Thymus (tissue), 11 donors: ENCODE measurements at regions not wholly inside any gene's neighbourhood (a gene's known extent, or its start where the extent isn't known, plus 50 kb on each side); places are given as distances from the start of the nearest gene placed in this dataset.

Experiments
- DNase-seq, 9 donors: peaks; one replicate each; pipeline ENCODE4 v3.0.0-alpha.2; 2013; ENCODE audit warnings: low spot score in 9 of 9, low read depth in 6 of 9, missing footprints in 1 of 9
- H3K27ac ChIP-seq, 2 donors: one replicate each; pipeline ENCODE4 v1.5.1; 2013; ENCODE audit warnings: control low read depth in 1 of 2, low read depth in 1 of 2, low read length in 1 of 2, mild to moderate bottlenecking in 1 of 2, moderate library complexity in 1 of 2
- H3K27me3 ChIP-seq, 2 donors: one replicate each; pipeline ENCODE4 v1.5.1; 2013; ENCODE audit warnings: low read length in 1 of 2; ENCODE audit not compliant: control insufficient read depth in 2 of 2, insufficient read depth in 1 of 2
- H3K36me3 ChIP-seq, 2 donors: one replicate each; pipeline ENCODE4 v1.5.1; 2013; ENCODE audit warnings: low read length in 1 of 2, mild to moderate bottlenecking in 1 of 2, moderate library complexity in 1 of 2; ENCODE audit not compliant: control insufficient read depth in 2 of 2, insufficient read depth in 2 of 2
- H3K4me1 ChIP-seq, 2 donors: one replicate each; pipeline ENCODE4 v1.5.1; 2013; ENCODE audit warnings: low read length in 2 of 2; ENCODE audit not compliant: control insufficient read depth in 2 of 2, insufficient read depth in 2 of 2
- H3K4me3 ChIP-seq, 2 donors: one replicate each; pipeline ENCODE4 v1.5.1; 2013; ENCODE audit warnings: low read length in 2 of 2, control low read depth in 1 of 2, mild to moderate bottlenecking in 1 of 2
- H3K9me3 ChIP-seq, 2 donors: one replicate each; pipeline ENCODE4 v1.5.1; 2013; ENCODE audit warnings: low read length in 1 of 2, mild to moderate bottlenecking in 1 of 2; ENCODE audit not compliant: control insufficient read depth in 2 of 2, insufficient read depth in 1 of 2
- WGBS: extraction: QIAGEN DNeasy Blood & Tissue Kit; methylation state at CpG from one replicate; pipeline ENCODE4 v1.1.7; 2013; 5-methylcytosine and 5-hydroxymethylcytosine counted together
- donor health status: healthy.

DNA sequence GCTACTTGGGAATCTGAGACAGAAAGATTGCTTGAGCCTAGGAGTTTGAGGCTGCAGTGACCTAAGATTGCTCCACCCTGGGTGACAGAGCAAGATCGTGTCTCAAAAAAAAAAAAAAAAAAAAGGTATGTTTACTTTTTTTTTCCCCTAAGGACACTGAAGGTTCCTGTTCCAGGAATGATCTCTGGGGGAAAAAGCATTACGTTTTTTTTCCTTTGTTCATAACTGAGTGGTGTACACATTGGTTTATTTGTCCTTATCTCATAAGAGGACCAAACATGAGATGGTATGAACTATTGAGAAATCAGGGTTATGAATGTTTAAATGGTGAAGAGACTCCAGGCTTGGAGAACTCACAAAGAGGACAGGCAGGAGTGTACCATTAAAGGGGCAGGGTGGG is 120.4 kb upstream of the IL1RAPL2 start:
- Histone ChIP-seq H3K36me3 (no peaks in the 10 kb centered on the region), H3K9me3 (no peaks in the 10 kb centered on the region), H3K27me3 (no peaks in the 10 kb centered on the region), H3K4me1 (no peaks in the 10 kb centered on the region), H3K27ac (no peak overlapping the region), H3K4me3 (no peak overlapping the region)
- 86% methylated on average over 2 of the region's 2 CpGs for WGBS
- no peak for DNase-seq

DNA sequence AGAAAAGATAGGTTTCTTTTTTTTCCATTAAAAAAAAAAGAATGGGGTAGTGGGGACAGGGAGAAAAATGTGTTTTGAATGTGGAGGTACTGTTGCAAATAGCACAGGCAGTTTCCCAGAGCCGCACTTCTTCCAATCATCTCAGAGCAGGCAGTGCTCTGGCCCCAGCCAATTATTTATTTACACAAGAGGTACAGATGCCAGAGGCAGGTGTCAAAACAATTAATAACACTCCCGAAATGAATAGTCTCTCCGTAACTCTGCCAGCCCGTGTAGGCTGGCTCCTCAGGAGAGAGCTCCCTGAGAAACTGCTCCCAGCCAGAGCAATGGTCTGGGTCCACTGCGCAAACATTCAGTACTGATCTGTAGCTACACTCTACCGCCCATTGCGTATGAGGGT is 130.8 kb upstream of the IL1RAPL2 start:
- Histone ChIP-seq H3K36me3 (no peaks in the 10 kb centered on the region), H3K4me3 (no peak overlapping the region), H3K4me1 (no peaks in the 10 kb centered on the region), H3K9me3 (no peaks in the 10 kb centered on the region), H3K27me3 (no peaks in the 10 kb centered on the region), H3K27ac (no peak overlapping the region)
- 87% methylated on average over 7 of the region's 7 CpGs for WGBS
- no peak for DNase-seq

DNA sequence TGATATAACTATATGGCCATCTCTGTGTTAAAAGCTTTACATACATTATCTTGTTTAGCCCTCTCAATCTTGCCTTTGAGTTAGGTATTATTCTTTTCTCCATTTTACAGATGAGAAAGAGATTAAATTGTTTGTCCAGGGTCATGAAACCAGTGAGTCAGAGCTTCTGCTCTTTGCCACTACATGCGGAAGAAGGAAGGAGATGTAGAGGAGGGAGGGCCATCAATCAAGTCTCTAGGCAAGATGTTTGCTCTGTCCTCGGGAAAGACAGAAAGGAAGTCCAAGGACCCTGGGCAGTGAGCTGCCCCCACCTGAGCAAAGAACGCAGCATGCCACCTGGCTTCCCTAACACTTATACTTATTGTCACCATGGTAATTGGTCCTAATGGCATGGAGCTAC is 133.7 kb upstream of the IL1RAPL2 start:
- H3K27me3 ChIP-seq: no peaks in the 10 kb centered on the region
- 53% methylated on average over 3 of the region's 3 CpGs for WGBS
- no peak overlapping the region for H3K27ac ChIP-seq
- H3K4me1 ChIP-seq: no peaks in the 10 kb centered on the region
- H3K9me3 ChIP-seq: no peaks in the 10 kb centered on the region
- H3K4me3 ChIP-seq: no peak overlapping the region
- no peak for DNase-seq
- H3K36me3 ChIP-seq: no peaks in the 10 kb centered on the region

DNA sequence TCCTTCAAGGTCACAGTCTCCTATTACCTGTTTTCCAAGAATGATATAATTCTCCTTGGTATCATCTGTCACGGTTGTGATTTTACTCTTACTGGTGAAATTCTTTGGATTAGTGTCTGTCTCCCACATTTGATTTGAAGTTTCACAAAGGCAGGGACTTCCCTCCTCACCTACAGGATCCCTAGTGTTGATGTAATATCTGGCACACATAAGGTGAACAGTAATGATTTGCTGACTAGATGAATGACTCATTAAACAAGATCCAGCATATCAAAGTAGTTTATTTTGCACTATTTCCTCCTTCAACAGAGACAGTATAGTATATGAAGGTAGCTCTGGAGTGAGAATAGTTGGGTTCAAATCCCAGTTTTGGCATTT is 135.3 kb upstream of the IL1RAPL2 start:
- Histone ChIP-seq H3K4me3 (no peak overlapping the region), H3K36me3 (no peaks in the 10 kb centered on the region), H3K27me3 (no peaks in the 10 kb centered on the region), H3K27ac (no peak overlapping the region), H3K4me1 (no peaks in the 10 kb centered on the region), H3K9me3 (no peaks in the 10 kb centered on the region)
- DNase-seq: no peak
- 93% methylated on average over 1 of the region's 1 CpG for WGBS

DNA sequence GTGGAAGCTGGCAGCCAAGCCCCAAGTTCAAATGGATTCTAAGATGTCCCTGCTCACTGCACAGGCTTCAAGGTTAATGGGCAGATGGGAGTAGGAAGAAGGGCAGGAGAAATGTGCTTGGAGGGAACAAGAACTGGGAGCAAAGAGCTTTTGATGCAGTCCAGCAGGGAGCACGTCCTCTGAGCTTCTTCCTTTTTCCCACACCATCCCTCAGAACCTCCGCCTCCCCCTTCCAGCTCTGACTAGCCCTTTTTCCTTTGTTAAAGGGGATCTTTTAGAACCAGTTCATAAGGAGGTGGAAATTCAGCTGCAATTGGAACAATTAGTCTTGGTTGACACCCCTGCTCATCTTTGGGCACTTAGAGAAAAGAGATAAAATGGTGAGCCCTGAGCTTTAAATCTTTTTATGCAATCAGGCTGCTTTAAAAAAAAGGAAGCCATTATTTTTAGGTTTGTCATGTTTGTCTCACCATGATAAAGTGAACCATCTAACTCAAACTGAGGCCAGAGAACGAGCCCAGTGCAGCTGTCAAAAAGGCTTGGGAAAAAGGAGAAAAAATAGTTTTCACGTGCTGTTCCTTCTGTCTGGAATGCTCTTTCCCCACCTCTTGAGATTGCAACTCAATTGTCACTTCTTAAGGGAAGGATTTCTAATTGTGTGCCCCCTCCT is 135.8 kb upstream of the IL1RAPL2 start:
- Histone ChIP-seq H3K4me3 (no peak overlapping the region), H3K36me3 (no peaks in the 10 kb centered on the region), H3K27me3 (no peaks in the 10 kb centered on the region), H3K27ac (no peak overlapping the region), H3K4me1 (no peaks in the 10 kb centered on the region), H3K9me3 (no peaks in the 10 kb centered on the region)
- no peak for DNase-seq
- WGBS: 43% methylated on average over 4 of the region's 4 CpGs

DNA sequence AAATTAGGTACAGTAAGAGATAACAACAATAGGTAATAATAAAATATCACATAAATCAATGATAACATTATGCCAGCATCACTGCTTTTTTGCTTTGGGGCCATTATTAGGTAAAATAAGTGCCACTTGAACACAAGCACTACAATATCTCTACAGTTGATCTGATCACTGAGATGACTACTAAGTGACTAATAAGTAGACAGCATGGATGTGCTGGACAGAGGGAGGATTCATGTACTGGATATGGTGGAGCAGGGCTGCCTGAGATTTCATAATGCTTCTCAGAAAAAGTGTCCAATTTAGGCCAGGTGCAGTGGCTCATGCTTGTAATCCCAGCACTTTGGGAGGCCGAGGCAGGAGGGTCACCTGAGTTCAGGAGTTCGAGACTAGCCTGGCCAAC is 137.8 kb upstream of the IL1RAPL2 start:
- WGBS: 88% methylated on average over 2 of the region's 2 CpGs
- H3K27me3 ChIP-seq: no peaks in the 10 kb centered on the region
- DNase-seq: no peak
- H3K4me3 ChIP-seq: no peak overlapping the region
- H3K9me3 ChIP-seq: no peaks in the 10 kb centered on the region
- no peak overlapping the region for H3K27ac ChIP-seq
- H3K4me1 ChIP-seq: no peaks in the 10 kb centered on the region
- no peaks in the 10 kb centered on the region for H3K36me3 ChIP-seq

DNA sequence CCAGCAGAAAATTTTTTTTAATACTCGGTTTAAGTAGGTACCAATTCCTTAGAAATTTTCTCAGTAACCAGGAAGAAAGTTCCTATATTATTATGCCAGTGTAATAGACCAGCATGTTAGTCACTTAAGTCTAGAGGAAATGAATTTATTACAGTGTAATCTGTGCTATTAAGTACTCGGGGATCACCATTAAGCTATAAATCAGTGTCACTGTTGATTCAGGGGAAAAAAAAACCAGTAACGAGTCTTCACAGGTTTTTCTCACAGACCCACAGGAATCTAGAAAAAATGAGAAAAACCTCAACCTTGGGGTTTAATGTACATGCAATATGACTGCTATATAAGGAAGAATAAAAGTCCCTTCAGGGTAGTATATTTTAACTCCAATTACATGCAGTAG is 138.3 kb upstream of the IL1RAPL2 start:
- Histone ChIP-seq H3K36me3 (no peaks in the 10 kb centered on the region), H3K4me1 (no peaks in the 10 kb centered on the region), H3K9me3 (no peaks in the 10 kb centered on the region), H3K27me3 (no peaks in the 10 kb centered on the region), H3K27ac (no peak overlapping the region), H3K4me3 (no peak overlapping the region)
- 69% methylated on average over 3 of the region's 3 CpGs for WGBS
- no peak for DNase-seq

DNA sequence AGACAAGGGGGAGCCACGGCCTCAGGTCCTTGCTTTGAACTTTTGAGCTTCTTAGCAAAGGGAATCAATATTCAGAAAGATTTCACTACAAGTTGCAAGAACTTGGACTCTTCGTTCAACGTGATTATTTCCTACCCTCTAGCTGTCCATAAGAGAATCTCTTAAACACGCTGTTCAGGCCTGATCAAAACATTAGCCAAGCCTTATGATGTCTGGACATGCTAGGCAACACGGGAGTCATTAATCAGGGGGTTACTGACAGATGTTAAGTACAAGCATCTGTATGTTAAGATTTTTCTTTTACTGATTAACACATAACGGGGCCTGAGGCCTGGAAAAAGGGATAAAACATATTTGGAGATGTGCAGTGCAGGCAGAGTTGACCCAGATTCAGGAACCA is 138.9 kb upstream of the IL1RAPL2 start:
- Histone ChIP-seq H3K27me3 (no peaks in the 10 kb centered on the region), H3K4me1 (no peaks in the 10 kb centered on the region), H3K9me3 (no peaks in the 10 kb centered on the region), H3K27ac (no peak overlapping the region), H3K36me3 (no peaks in the 10 kb centered on the region), H3K4me3 (no peak overlapping the region)
- WGBS: 90% methylated on average over 6 of the region's 6 CpGs
- no peak for DNase-seq

DNA sequence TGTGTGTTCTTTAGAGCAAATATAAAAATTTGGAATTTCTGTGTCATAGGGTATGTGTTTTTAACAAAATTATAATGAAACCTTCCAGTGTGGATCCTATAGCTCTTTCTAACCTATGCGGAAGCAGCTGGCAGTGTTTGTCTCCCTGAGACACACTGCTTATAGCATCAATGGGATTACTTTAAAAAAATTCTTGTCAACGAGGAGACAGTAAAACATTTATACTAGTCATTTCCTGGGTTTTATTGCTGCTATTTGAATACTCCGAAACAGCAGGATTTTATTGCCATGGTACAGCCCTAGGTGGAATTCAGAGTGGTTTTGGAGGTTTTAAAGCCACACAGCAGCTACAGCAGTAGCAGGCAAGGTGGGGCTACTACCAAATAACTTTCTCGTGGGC is 145.1 kb upstream of the IL1RAPL2 start:
- Histone ChIP-seq H3K27ac (no peak overlapping the region), H3K4me1 (no peaks in the 10 kb centered on the region), H3K27me3 (no peaks in the 10 kb centered on the region), H3K36me3 (no peaks in the 10 kb centered on the region), H3K4me3 (no peak overlapping the region), H3K9me3 (no peaks in the 10 kb centered on the region)
- DNase-seq: no peak
- 72% methylated on average over 4 of the region's 4 CpGs for WGBS

DNA sequence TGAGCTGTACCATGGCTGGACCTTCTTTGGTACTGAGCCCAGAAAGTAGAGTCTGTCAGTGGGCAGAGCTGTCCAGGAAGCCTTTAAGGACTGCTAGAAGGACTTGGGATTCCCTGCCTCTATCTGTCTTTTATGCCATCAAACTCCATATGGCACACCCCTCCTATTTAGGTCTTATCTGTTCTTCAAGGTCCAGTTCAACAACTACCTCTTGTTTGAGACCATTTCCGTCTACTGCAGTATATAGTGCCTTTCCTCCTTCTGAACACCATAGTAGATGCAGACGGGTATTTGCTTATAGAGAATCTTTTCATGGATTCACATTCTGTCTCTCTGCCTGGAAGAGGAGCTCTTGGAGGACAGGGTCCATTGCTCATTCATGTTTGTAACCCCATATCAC is 146.1 kb upstream of the IL1RAPL2 start:
- Histone ChIP-seq H3K9me3 (no peaks in the 10 kb centered on the region), H3K4me3 (no peak overlapping the region), H3K27me3 (no peaks in the 10 kb centered on the region), H3K4me1 (no peaks in the 10 kb centered on the region), H3K27ac (no peak overlapping the region), H3K36me3 (no peaks in the 10 kb centered on the region)
- no peak for DNase-seq
- 86% methylated on average over 2 of the region's 2 CpGs for WGBS
